ENCODE measurements at regions not wholly inside any gene's neighbourhood (a gene's known extent, or its start where the extent isn't known, plus 50 kb on each side); places are given as distances from the start of the nearest gene placed in this dataset.

DNA sequence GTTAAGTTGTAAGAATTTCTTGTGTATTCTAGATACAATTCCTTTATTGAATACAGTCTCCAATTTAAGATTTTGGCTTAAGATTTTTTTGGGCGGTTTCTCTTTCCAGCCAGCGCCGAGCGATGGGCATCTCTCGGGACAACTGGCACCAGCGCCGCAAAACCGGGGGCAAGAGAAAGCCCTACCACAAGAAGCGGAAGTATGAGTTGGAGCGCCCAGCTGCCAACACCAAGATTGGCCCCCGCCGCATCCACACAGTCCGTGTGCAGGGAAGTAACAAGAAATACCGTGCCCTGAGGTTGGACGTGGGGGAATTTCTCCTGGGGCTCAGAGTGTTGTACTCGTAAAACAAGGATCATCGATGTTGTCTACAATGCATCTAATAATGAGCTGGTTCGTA is 278.7 kb upstream of the TARS1 start:
- TF ChIP-seq, protein P1, sequence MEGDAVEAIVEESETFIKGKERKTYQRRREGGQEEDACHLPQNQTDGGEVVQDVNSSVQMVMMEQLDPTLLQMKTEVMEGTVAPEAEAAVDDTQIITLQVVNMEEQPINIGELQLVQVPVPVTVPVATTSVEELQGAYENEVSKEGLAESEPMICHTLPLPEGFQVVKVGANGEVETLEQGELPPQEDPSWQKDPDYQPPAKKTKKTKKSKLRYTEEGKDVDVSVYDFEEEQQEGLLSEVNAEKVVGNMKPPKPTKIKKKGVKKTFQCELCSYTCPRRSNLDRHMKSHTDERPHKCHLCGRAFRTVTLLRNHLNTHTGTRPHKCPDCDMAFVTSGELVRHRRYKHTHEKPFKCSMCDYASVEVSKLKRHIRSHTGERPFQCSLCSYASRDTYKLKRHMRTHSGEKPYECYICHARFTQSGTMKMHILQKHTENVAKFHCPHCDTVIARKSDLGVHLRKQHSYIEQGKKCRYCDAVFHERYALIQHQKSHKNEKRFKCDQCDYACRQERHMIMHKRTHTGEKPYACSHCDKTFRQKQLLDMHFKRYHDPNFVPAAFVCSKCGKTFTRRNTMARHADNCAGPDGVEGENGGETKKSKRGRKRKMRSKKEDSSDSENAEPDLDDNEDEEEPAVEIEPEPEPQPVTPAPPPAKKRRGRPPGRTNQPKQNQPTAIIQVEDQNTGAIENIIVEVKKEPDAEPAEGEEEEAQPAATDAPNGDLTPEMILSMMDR (IDR thresholded peaks at IDR 0.05) = no peak
- no peak for TF ChIP-seq POLR2A (IDR thresholded peaks at IDR 0.05)
